Esophagus muscularis mucosa (tissue), 3 donors: ENCODE measurements at regions not wholly inside any gene's neighbourhood (a gene's known extent, or its start where the extent isn't known, plus 50 kb on each side); places are given as distances from the start of the nearest gene placed in this dataset.

Source experiments
- CTCF ChIP-seq, 3 experiments: fragments of 200-600 bp in 2 of 3; fragments of 450-650 bp in 1 of 3; sonication (generic) in 2 of 3; IDR thresholded peaks; one replicate each; pipeline ENCODE4 v1.5.1; 2017 to 2019; ENCODE audit warnings: antibody characterized with exemption in 3 of 3, mild to moderate bottlenecking in 2 of 3, moderate library complexity in 1 of 3
- POLR2A ChIP-seq: fragments of 450-650 bp; IDR thresholded peaks from one replicate; pipeline ENCODE4 v1.6.1; 2017; ENCODE audit warnings: antibody characterized with exemption, moderate library complexity, mild to moderate bottlenecking, low read depth
- POLR2AphosphoS5 ChIP-seq, 2 donors: sonication (generic); formaldehyde crosslinking; IDR thresholded peaks; one replicate each; pipeline ENCODE4 v1.6.1; 2017; ENCODE audit warnings: antibody characterized with exemption in 2 of 2

- TF ChIP-seq CTCF (IDR thresholded peaks at IDR 0.05) (no peak), POLR2A (no peak), POLR2AphosphoS5 (IDR thresholded peaks at IDR 0.05) (no peak)
Observed at GRCh38 chr16:50998411-50998810, 152.7 kb downstream of the SALL1 start.
